ENCODE measurements at regions not wholly inside any gene's neighbourhood (a gene's known extent, or its start where the extent isn't known, plus 50 kb on each side); places are given as distances from the start of the nearest gene placed in this dataset.

- TF ChIP-seq FOSL1 (IDR thresholded peaks at IDR 0.05; ENCODE audit: low read depth) (no peak), CBX3 (IDR thresholded peaks at IDR 0.05; ENCODE audit: low read depth) (no peak)
- Histone ChIP-seq H3K4me3 (replicated peaks in 1 of 2; ENCODE audit: low read depth in 1 of 2, low read length in 2 of 2) (no peak overlapping the region), H4K20me1 (ENCODE audit: insufficient read depth) (no peaks in the 10 kb centered on the region), H3K27ac (ENCODE audit: low read depth, low read length) (no peak overlapping the region), H3K79me2 (ENCODE audit: insufficient read depth, low read length) (no peaks in the 10 kb centered on the region), H3K9ac (ENCODE audit: low read length) (no peak overlapping the region), H3K27me3 (ENCODE audit: insufficient read depth, low read length) (no peaks in the 10 kb centered on the region), H3K9me2 (ENCODE audit: insufficient read depth) (0 out of 2 replicates have a peak, but pooled peaks cover 10% of the 10 kb centered on the region), H3K9me3 (ENCODE audit: control insufficient read depth in 1 of 2, insufficient read depth in 1 of 2, low read depth in 1 of 2, low read length in 2 of 2) (no peaks in the 10 kb centered on the region), H3K36me3 (ENCODE audit: control insufficient read depth in 1 of 2, insufficient read depth in 2 of 2, low read length in 2 of 2) (no peaks in the 10 kb centered on the region), H2AFZ (ENCODE audit: low read depth, low read length, poor library complexity, severe bottlenecking) (no peak overlapping the region), H3K4me1 (ENCODE audit: control insufficient read depth in 1 of 2, insufficient read depth in 2 of 2, low read length in 2 of 2) (no peaks in the 10 kb centered on the region), H3K4me2 (ENCODE audit: low read length) (no peak overlapping the region)
- POLR2A ChIA-PET = no interaction called here
- no TSS peak for BruUV-seq (replicated peaks)
- intact Hi-C loops (cut with micrococcal nuclease) = loop anchor here (5.0 kb wide), 1 partner anchor 247 kb away; no protein-coding TSS in a partner anchor
- no peak for DNase-seq (ENCODE audit: low read depth, low spot score)
- RAD21 ChIA-PET (ENCODE audit: low non-redundant PET in 1 of 2, low total read pairs in 2 of 2, uncharacterized antibody in 2 of 2, unreplicated experiment in 2 of 2) = no interaction called here
- no peak for ATAC-seq
- CTCF ChIA-PET = no interaction called here
These were observed 88.4 kb upstream of the TLL1 start for GRCh38 chr4:165784672-165785071.

DNA sequence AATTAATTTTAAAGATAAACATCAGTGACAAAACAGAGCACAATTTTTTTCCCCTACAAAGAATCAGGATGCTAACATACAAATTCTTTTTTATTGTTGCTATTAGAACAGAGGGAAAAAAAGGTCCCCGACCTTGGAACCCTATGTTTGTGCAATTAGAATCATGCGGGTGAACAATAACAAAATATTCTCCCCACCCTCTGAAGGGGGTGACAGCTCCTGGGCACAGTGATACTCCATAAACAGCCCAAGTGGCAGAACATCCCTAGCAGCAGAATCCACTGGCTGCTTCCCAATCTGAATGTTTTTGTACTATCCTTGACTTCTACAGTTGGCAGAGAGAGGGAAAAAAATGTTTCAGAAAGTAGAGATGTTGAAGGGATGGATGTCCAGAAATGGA is 87.7 kb upstream of the TLL1 start:
- no peak overlapping the region for H3K4me3 ChIP-seq (replicated peaks in 1 of 2; ENCODE audit: low read depth in 1 of 2, low read length in 2 of 2)
- RAD21 ChIA-PET (ENCODE audit: low non-redundant PET in 1 of 2, low total read pairs in 2 of 2, uncharacterized antibody in 2 of 2, unreplicated experiment in 2 of 2) = no interaction called here
- H3K79me2 ChIP-seq (ENCODE audit: insufficient read depth, low read length) = no peaks in the 10 kb centered on the region
- no peak overlapping the region for H3K4me2 ChIP-seq (ENCODE audit: low read length)
- H3K27me3 ChIP-seq (ENCODE audit: insufficient read depth, low read length) = no peaks in the 10 kb centered on the region
- 0 out of 2 replicates have a peak, but pooled peaks cover 10% of the 10 kb centered on the region for H3K9me2 ChIP-seq (ENCODE audit: insufficient read depth)
- H3K9me3 ChIP-seq (ENCODE audit: control insufficient read depth in 1 of 2, insufficient read depth in 1 of 2, low read depth in 1 of 2, low read length in 2 of 2) = no peaks in the 10 kb centered on the region
- H2AFZ ChIP-seq (ENCODE audit: low read depth, low read length, poor library complexity, severe bottlenecking) = no peak overlapping the region
- POLR2A ChIA-PET = no interaction called here
- H3K4me1 ChIP-seq (ENCODE audit: control insufficient read depth in 1 of 2, insufficient read depth in 2 of 2, low read length in 2 of 2) = no peaks in the 10 kb centered on the region
- H4K20me1 ChIP-seq (ENCODE audit: insufficient read depth) = no peaks in the 10 kb centered on the region
- H3K9ac ChIP-seq (ENCODE audit: low read length) = no peak overlapping the region
- DNase-seq (ENCODE audit: low read depth, low spot score) (no peak), ATAC-seq (no peak)
- intact Hi-C loops (cut with micrococcal nuclease) = no loop called here
- H3K27ac ChIP-seq (ENCODE audit: low read depth, low read length) = no peak overlapping the region
- CTCF ChIA-PET = no interaction called here
- no peaks in the 10 kb centered on the region for H3K36me3 ChIP-seq (ENCODE audit: control insufficient read depth in 1 of 2, insufficient read depth in 2 of 2, low read length in 2 of 2)
- BruUV-seq (replicated peaks) = no TSS peak
- TF ChIP-seq ZNF274 (IDR thresholded peaks at IDR 0.05; ENCODE audit: low read depth, low read length) (no peak), FOSL1 (IDR thresholded peaks at IDR 0.05; ENCODE audit: low read depth) (no peak), ZBTB33 (IDR thresholded peaks at IDR 0.05; ENCODE audit: extremely low read depth, insufficient replicate concordance, low read length) (no peak), YY1 (IDR thresholded peaks at IDR 0.05; ENCODE audit: extremely low read depth, insufficient replicate concordance, low read depth, low read length) (no peak), EZH2phosphoT487 (IDR thresholded peaks at IDR 0.05; ENCODE audit: borderline replicate concordance) (no peak), RAD21 (IDR thresholded peaks at IDR 0.05; ENCODE audit: low read depth) (no peak), TCF7L2 (IDR thresholded peaks at IDR 0.05; ENCODE audit: borderline replicate concordance, extremely low read depth, insufficient read depth, insufficient read length) (no peak), MAX (IDR thresholded peaks at IDR 0.05) (no peak), EGR1 (IDR thresholded peaks at IDR 0.05; ENCODE audit: low read depth) (no peak), SP1 (IDR thresholded peaks at IDR 0.05; ENCODE audit: low read depth) (no peak), EZH2 (IDR thresholded peaks at IDR 0.05) (no peak), CBX3 (IDR thresholded peaks at IDR 0.05; ENCODE audit: low read depth) (no peak), SRF (IDR thresholded peaks at IDR 0.05; ENCODE audit: low read depth) (no peak), POLR2A (IDR thresholded peaks at IDR 0.05; ENCODE audit: borderline replicate concordance, extremely low read depth, insufficient read depth, insufficient read length) (no peak), POLR2AphosphoS5 (IDR thresholded peaks at IDR 0.05; ENCODE audit: low read depth, low read length) (no peak), CEBPB (IDR thresholded peaks at IDR 0.05; ENCODE audit: low read depth) (no peak), REST (IDR thresholded peaks at IDR 0.05; ENCODE audit: low read depth) (no peak)
